HepG2 (cell line): ENCODE measurements at regions not wholly inside any gene's neighbourhood (a gene's known extent, or its start where the extent isn't known, plus 50 kb on each side); places are given as distances from the start of the nearest gene placed in this dataset.

Source experiments
- ATAC-seq: fragments of 200-7000 bp; cut with Tn5 transposase; 3 replicates; pipeline ENCODE4 v1.9.1; 2020; ENCODE audit warnings: mild to moderate bottlenecking, moderate library complexity
- BruUV-seq: library from RNA; stranded (reverse); fragments of 400-500 nt; replicated peaks from 2 replicates; lab custom pipeline; 2021; lab: Mats Ljungman, UMichigan
- CTCF ChIA-PET: fragments of 300-600 bp; formaldehyde crosslinking; extraction: SDS; loops from one replicate; lab custom pipeline; 2021; ENCODE audit warnings: low total read pairs, inconsistent platforms, low intra/inter-chr PET ratio; lab: Yijun Ruan, JAX
- POLR2A ChIA-PET: fragments of 350-600 bp; sonication (Branson Sonifier 250); formaldehyde crosslinking; loops from one replicate; lab custom pipeline; 2020; ENCODE audit warnings: antibody characterized with exemption, inconsistent platforms; lab: Yijun Ruan, JAX
- DNase-seq: peaks from one replicate; pipeline ENCODE4 v3.0.0-alpha.2; 2015; ENCODE audit warnings: low spot score
- FAIRE-seq: peaks from 3 replicates; lab custom pipeline; 2011; peaks lifted over from hg19 to GRCh38; lab: Jason Lieb, UNC
- H2AFZ ChIP-seq: one replicate; pipeline ENCODE4 v1.6.1; 2011; ENCODE audit warnings: low read length, inconsistent platforms
- H3K27ac ChIP-seq: fragments of 300-600 bp; 3 replicates; pipeline ENCODE4 v1.8.0; 2011; ENCODE audit warnings: mixed run types, mild to moderate bottlenecking, mixed read lengths, low read length, inconsistent platforms; ENCODE audit not compliant: insufficient read depth; ENCODE audit errors: extremely low read length
- H3K27me3 ChIP-seq, 2 experiments: fragments of 200-600 bp in 1 of 2; 2 replicates in 1 of 2; 3 replicates in 1 of 2; pipeline versions ENCODE4 v1.6.0 to v1.8.0; 2011; ENCODE audit warnings: low read length in 2 of 2, mild to moderate bottlenecking in 2 of 2, moderate library complexity in 2 of 2, inconsistent platforms in 1 of 2; ENCODE audit not compliant: insufficient read depth in 2 of 2, control insufficient read depth in 1 of 2
- H3K36me3 ChIP-seq, 2 experiments: fragments of 200-600 bp in 1 of 2; replicated peaks in 1 of 2; 2 replicates in 1 of 2; 3 replicates in 1 of 2; pipeline versions ENCODE4 v1.5.1 to v1.8.0; 2011; ENCODE audit warnings: low read length in 2 of 2, inconsistent platforms in 1 of 2; ENCODE audit not compliant: insufficient read depth in 2 of 2, control insufficient read depth in 1 of 2
- H3K4me1 ChIP-seq: 2 replicates; pipeline ENCODE4 v1.5.1; 2012; ENCODE audit warnings: low read length, inconsistent platforms; ENCODE audit not compliant: insufficient read depth
- H3K4me2 ChIP-seq: 2 replicates; pipeline ENCODE4 v1.6.0; 2011; ENCODE audit warnings: low read depth, low read length, inconsistent platforms
- H3K4me3 ChIP-seq, 3 experiments: fragments of 200-600 bp in 1 of 3; sonication (generic), shearing (Covaris generic) in 1 of 3; replicated peaks in 1 of 3; 2 replicates each; pipeline ENCODE4 v1.5.1; 2011 to 2016; ENCODE audit warnings: low read length in 3 of 3, inconsistent platforms in 2 of 3, low read depth in 2 of 3, mild to moderate bottlenecking in 2 of 3, control low read depth in 1 of 3, mixed read lengths in 1 of 3; ENCODE audit not compliant: insufficient read depth in 1 of 3
- H3K79me2 ChIP-seq: one replicate; pipeline ENCODE4 v1.6.1; 2011; ENCODE audit warnings: low read length, inconsistent platforms; ENCODE audit not compliant: insufficient read depth
- H3K9ac ChIP-seq: 2 replicates; pipeline ENCODE4 v1.6.0; 2011; ENCODE audit warnings: mild to moderate bottlenecking, low read depth, low read length, inconsistent platforms; ENCODE audit not compliant: insufficient read depth
- H3K9me3 ChIP-seq: 2 replicates; pipeline ENCODE4 v1.5.1; 2012; ENCODE audit warnings: mild to moderate bottlenecking, low read length
- H4K20me1 ChIP-seq: 2 replicates; pipeline ENCODE4 v1.6.0; 2011; ENCODE audit warnings: inconsistent platforms, mild to moderate bottlenecking, low read length, moderate library complexity; ENCODE audit not compliant: insufficient read depth
- DMTF1 ChIP-seq: sonication (generic); formaldehyde crosslinking; IDR thresholded peaks from 2 replicates; pipeline ENCODE4 v1.4.0; 2020; ENCODE audit warnings: mild to moderate bottlenecking, missing genetic modification reagents
- FOXO4 ChIP-seq: sonication (generic); formaldehyde crosslinking; conservative IDR thresholded peaks from 2 replicates; pipeline ENCODE4 v1.8.1; 2023; ENCODE audit warnings: missing genetic modification reagents
- MEF2D ChIP-seq: sonication (generic); formaldehyde crosslinking; IDR thresholded peaks from 2 replicates; pipeline ENCODE4 v1.5.1; 2020; ENCODE audit warnings: mild to moderate bottlenecking, missing genetic modification reagents
- SCMH1 ChIP-seq: sonication (generic); formaldehyde crosslinking; IDR thresholded peaks from 2 replicates; pipeline ENCODE4 v1.9.0; 2021; ENCODE audit warnings: missing genetic modification reagents, mild to moderate bottlenecking, borderline replicate concordance
- TFDP2 ChIP-seq: sonication (generic); formaldehyde crosslinking; IDR thresholded peaks from 2 replicates; pipeline ENCODE4 v1.4.0; 2020; ENCODE audit warnings: missing genetic modification reagents
- ZBTB20 ChIP-seq: sonication (generic); formaldehyde crosslinking; IDR thresholded peaks from 2 replicates; pipeline ENCODE4 v1.8.1; 2023; ENCODE audit warnings: missing genetic modification reagents, low read depth, mild to moderate bottlenecking, borderline replicate concordance
- ZFX ChIP-seq: sonication (generic); formaldehyde crosslinking; IDR thresholded peaks from 2 replicates; pipeline ENCODE4 v1.4.0; 2020; ENCODE audit warnings: mild to moderate bottlenecking, low read depth, missing genetic modification reagents, moderate library complexity
- ZNF350 ChIP-seq: sonication (generic); formaldehyde crosslinking; IDR thresholded peaks from 2 replicates; pipeline ENCODE4 v1.4.0; 2020; ENCODE audit warnings: mild to moderate bottlenecking, low read depth, missing genetic modification reagents, borderline replicate concordance
- in situ Hi-C: cut with HindIII; loops from 2 replicates; pipeline ENCODE4 v1.10.0; 2017; ENCODE audit warnings: low pct_unique_long_range_greater_than_20kb; ENCODE audit not compliant: extremely low pct_ligation_motif_present
- intact Hi-C: fragments of 100-400 bp; cut with micrococcal nuclease; formaldehyde crosslinking; loops from one replicate; pipeline ENCODE4 v1.10.0; 2022; ENCODE audit not compliant: unreplicated experiment

- no peak overlapping the region for H3K27ac ChIP-seq
- ATAC-seq (no peak), DNase-seq (no peak), FAIRE-seq (no peak)
- in situ Hi-C loops, result no loop called here
- no peak overlapping the region for H3K9ac ChIP-seq
- no peak for TF ChIP-seq DMTF1
- no peak for TF ChIP-seq ZNF350 (CRISPR knock-in tag)
- TF ChIP-seq ZBTB20 (CRISPR knock-in tag), result no peak
- TF ChIP-seq FOXO4 (CRISPR knock-in tag), result no peak
- TF ChIP-seq ZFX (CRISPR knock-in tag), result no peak
- no peak for TF ChIP-seq SCMH1
- no peak for TF ChIP-seq MEF2D (CRISPR knock-in tag)
- TF ChIP-seq TFDP2 (CRISPR knock-in tag), result no peak
- H2AFZ ChIP-seq, result no peak overlapping the region
- H3K36me3 ChIP-seq, result no peaks in the 10 kb centered on the region
- no TSS peak for BruUV-seq
- ChIA-PET POLR2A (no interaction called here), CTCF (no interaction called here)
- no peaks in the 10 kb centered on the region for H3K27me3 ChIP-seq
- no peak overlapping the region for H3K4me2 ChIP-seq
- no peaks in the 10 kb centered on the region; the same call in 1 of the 2 replicates for H3K9me3 ChIP-seq
- H3K79me2 ChIP-seq, result no peaks in the 10 kb centered on the region
- H3K4me3 ChIP-seq, result no peak overlapping the region
- no peaks in the 10 kb centered on the region for H3K4me1 ChIP-seq
- intact Hi-C loops, result no loop called here
- no peaks in the 10 kb centered on the region for H4K20me1 ChIP-seq
Measured at GRCh38 chr3:174777813-174778212, 81.3 kb upstream of the NAALADL2 start.
